NB4 (cell line): ENCODE measurements at regions not wholly inside any gene's neighbourhood (a gene's known extent, or its start where the extent isn't known, plus 50 kb on each side); places are given as distances from the start of the nearest gene placed in this dataset.

Experiments used
- CTCF ChIP-seq: IDR thresholded peaks from one replicate; pipeline ENCODE4 v1.5.1; 2012; ENCODE audit warnings: low read depth, low read length
- MYC ChIP-seq: IDR thresholded peaks from 2 replicates; pipeline ENCODE4 v1.6.1; 2011; ENCODE audit warnings: low read depth, low read length
- POLR2A ChIP-seq: IDR thresholded peaks from 2 replicates; pipeline ENCODE4 v1.6.1; 2011; ENCODE audit warnings: mild to moderate bottlenecking; ENCODE audit not compliant: insufficient read length; ENCODE audit errors: extremely low read depth

DNA sequence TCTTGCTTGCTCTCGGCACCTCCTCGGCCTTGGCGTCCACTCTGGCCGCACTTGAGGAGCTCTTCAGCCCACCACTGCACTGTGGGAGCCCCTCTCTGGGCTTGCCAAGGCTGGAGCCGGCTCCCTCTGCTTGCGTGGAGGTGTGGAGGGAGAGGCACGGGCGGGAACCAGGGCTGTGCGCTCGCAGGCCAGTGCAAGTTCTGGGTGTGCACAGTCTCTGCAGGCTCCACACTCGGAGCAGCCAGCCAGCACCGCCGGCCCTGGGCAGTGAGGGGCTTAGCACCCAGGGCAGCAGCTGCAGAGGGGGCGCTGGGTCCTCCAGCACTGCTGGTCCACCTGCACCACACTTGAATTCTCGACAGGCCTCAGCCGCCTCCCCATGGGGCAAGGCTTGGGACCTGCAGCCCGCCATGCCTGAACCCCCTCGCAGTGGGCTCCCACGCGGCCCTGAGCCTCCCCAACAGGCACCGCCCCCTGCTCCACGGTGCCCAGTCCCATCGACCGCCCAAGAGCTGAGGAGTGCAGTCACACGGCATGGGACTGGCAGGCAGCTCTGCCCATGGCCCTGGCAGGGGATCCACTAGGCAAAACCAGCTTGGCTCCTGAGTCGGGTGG, 411.2 kb upstream of the CHAC2 start:
- TF ChIP-seq CTCF, result no peak
- TF ChIP-seq POLR2A, result no peak
- TF ChIP-seq MYC, result no peak
